GM21825 (cell line): ENCODE measurements at regions not wholly inside any gene's neighbourhood (a gene's known extent, or its start where the extent isn't known, plus 50 kb on each side); places are given as distances from the start of the nearest gene placed in this dataset.

Experiments
- ATAC-seq: cut with Tn5 transposase; IDR thresholded peaks from one replicate; pipeline ENCODE4 v1.9.1; 2021; ENCODE audit warnings: mild to moderate bottlenecking, moderate library complexity; ENCODE audit not compliant: unreplicated experiment

- no peak for ATAC-seq
Measured at GRCh38 chr10:3290550-3290949, 118.0 kb upstream of the PITRM1 start.

GRCh38 chr10:3287572-3288445 is 115.2 kb upstream of the PITRM1 start:
- ATAC-seq: no peak

GRCh38 chr10:3282674-3283017 is 110.1 kb upstream of the PITRM1 start:
- no peak for ATAC-seq

GRCh38 chr10:3281941-3282673 is 109.5 kb upstream of the PITRM1 start:
- ATAC-seq: no peak

GRCh38 chr10:3278771-3279170 is 106.2 kb upstream of the PITRM1 start:
- ATAC-seq: no peak

- no peak for ATAC-seq
Measured at GRCh38 chr10:3277566-3277965, 105.0 kb upstream of the PITRM1 start.

GRCh38 chr10:3274414-3274813 is 101.8 kb upstream of the PITRM1 start:
- no peak for ATAC-seq

GRCh38 chr10:3273966-3274365 is 101.4 kb upstream of the PITRM1 start:
- ATAC-seq: no peak

GRCh38 chr10:3272300-3272699 is 99.7 kb upstream of the PITRM1 start:
- no peak for ATAC-seq

- no peak for ATAC-seq
Measured at GRCh38 chr10:3271354-3272115, 99.0 kb upstream of the PITRM1 start.

GRCh38 chr10:3270577-3271316 is 98.2 kb upstream of the PITRM1 start:
- no peak for ATAC-seq

GRCh38 chr10:3268025-3268424 is 95.4 kb upstream of the PITRM1 start:
- no peak for ATAC-seq

GRCh38 chr10:3265088-3265487 is 92.5 kb upstream of the PITRM1 start:
- no peak for ATAC-seq

GRCh38 chr10:3264161-3264761 is 91.7 kb upstream of the PITRM1 start:
- ATAC-seq: no peak

GRCh38 chr10:3263747-3264146 is 91.2 kb upstream of the PITRM1 start:
- ATAC-seq: no peak

GRCh38 chr10:3263082-3263481 is 90.5 kb upstream of the PITRM1 start:
- no peak for ATAC-seq

GRCh38 chr10:3261921-3262320 is 89.3 kb upstream of the PITRM1 start:
- ATAC-seq: no peak

- no peak for ATAC-seq
Measured at GRCh38 chr10:3260066-3260834, 87.7 kb upstream of the PITRM1 start.

- no peak for ATAC-seq
Measured at GRCh38 chr10:3259499-3259898, 86.9 kb upstream of the PITRM1 start.

- ATAC-seq: no peak
Measured at GRCh38 chr10:3258394-3258793, 85.8 kb upstream of the PITRM1 start.
